HG02852 (cell line): ENCODE measurements at regions not wholly inside any gene's neighbourhood (a gene's known extent, or its start where the extent isn't known, plus 50 kb on each side); places are given as distances from the start of the nearest gene placed in this dataset.

Experiments used
- ATAC-seq: cut with Tn5 transposase; IDR thresholded peaks from one replicate; pipeline ENCODE4 v1.9.1; 2021; ENCODE audit warnings: mild to moderate bottlenecking, moderate library complexity; ENCODE audit not compliant: unreplicated experiment

DNA sequence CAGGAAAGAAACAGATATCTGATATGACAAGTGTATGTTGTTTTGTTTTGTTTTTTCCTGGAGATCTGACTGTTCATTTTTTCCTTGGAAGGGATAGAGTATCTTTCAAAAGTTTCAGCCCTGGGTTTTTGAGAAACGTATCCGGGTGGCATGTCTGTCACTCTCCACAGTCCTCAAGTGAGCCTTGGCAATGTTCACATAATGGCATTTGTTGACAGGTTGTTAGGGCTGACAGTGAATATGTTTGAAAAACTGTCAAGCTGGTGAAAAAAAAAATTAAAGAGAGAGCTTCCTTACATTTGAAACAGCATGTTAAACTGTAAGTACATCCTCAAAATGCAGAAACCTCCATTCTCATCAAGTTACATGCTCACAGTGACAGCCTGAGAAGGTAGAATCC, 113.0 kb upstream of the DYNLRB2 start:
- no peak for ATAC-seq

- ATAC-seq, result no peak
Observed at GRCh38 chr16:80418517-80419355, 122.1 kb upstream of the DYNLRB2 start.

DNA sequence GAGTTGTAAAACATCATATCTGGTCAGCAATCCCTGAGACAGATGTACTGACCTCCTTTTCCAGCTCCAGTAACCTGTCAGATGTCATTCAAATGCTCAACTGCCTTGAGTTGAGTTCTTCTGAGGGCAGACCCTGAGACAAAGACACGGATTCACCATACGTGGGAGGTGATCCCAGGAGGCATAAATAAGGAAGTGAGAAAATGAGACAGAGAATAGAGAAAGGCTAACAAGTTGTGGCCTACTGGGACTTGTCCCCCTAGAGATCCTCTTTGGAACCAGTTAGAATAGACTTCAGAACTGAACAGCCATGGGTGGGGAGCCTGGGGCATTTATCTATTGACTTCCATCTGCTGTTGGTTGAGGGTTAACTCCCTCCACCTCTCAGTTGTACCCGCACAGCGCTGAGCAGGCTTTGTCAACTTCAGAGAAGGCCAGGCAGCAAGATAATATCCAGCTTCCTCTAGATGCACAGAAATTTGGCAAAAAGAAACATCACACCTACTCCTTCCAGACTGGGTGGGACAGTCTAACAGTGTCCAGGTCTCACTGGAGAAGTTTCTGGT, 123.0 kb upstream of the DYNLRB2 start:
- ATAC-seq, result no peak

GRCh38 chr16:80408014-80408413, 132.8 kb upstream of the DYNLRB2 start:
- ATAC-seq, result no peak

- no peak for ATAC-seq
Observed at GRCh38 chr16:80407265-80407987, 133.4 kb upstream of the DYNLRB2 start.

- ATAC-seq, result no peak
Observed at GRCh38 chr16:80404847-80405246, 135.9 kb upstream of the DYNLRB2 start.

DNA sequence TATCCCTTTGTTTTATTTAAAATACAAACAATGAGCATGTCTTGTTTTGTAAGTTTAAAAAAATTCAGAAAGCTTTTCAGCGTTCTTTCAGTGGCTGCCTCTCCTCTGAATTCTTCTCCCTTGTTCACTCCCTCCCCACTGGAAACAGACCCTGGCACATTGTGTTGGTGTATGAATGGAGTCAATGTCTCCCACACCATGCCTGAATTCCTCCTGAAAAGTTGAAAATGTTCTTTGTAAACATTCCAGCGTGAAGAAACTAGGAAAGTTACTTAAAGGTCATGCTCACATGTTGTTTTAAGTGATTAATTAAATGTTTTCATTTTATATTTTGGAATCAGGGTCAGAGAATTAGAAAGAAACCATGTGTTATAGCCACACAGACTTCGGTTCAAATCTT, 136.9 kb upstream of the DYNLRB2 start:
- no peak for ATAC-seq

GRCh38 chr16:80390871-80391489, 149.8 kb upstream of the DYNLRB2 start:
- ATAC-seq, result no peak

GRCh38 chr16:80390046-80390445, 150.7 kb upstream of the DYNLRB2 start:
- ATAC-seq, result no peak

DNA sequence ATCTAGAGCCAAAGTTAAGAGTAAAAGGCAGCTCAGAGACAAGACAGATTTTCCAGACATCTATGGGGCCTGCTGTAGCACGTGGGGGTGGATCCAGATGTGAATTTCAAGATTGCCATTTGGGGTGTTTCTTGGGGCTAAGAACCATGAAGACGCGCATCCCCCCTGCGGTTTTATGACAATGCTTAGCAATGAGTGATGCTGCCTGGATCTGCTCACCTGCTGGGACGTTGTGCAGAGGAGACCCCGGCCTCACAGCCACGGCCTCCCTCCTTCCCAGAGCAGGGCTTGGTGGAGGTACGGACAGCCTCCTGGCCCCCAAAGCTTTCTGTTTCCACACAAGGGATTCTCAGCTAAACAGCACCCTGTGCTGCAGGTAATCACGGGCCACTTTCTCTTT, 151.5 kb upstream of the DYNLRB2 start:
- no peak for ATAC-seq

GRCh38 chr16:80387318-80387921, 153.4 kb upstream of the DYNLRB2 start:
- no peak for ATAC-seq

DNA sequence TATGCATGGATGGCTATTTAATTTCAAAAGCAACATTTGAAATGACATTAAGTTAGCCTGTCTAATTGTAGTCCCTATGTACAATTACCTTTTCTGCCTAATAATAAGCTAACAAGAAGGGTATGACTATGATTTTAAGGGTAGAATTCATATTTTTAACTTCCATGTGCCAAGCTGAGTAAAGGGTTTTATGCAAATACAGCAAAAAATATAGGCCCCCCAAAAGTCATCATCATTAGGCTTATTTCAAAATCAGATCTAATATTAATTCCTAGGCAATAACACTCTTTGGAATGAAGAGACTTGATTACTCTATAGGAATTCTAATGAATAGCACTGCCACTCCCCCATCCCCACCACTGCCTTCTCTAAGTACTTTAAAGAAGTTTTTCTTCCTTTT, 155.9 kb upstream of the DYNLRB2 start:
- ATAC-seq, result no peak

DNA sequence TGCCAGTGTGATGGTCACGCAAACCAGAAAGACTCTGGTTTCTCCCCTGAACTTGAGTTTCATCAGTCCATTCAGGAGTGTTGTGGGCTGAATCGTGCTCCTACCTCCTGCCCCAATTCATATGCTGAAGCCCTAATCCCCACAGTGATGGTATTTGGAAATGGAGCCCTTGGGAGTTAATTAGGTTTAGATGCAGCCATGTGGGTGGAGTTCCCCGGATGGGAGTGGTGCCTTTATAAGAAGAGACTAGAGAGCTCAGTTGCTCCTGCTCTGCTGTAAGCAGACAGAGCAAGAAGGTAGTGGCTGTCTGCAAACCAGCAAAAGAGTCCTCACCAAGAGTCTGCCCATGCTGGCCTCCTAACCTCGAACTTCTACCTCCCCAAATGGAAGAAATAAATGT, 160.3 kb upstream of the DYNLRB2 start:
- ATAC-seq, result no peak

DNA sequence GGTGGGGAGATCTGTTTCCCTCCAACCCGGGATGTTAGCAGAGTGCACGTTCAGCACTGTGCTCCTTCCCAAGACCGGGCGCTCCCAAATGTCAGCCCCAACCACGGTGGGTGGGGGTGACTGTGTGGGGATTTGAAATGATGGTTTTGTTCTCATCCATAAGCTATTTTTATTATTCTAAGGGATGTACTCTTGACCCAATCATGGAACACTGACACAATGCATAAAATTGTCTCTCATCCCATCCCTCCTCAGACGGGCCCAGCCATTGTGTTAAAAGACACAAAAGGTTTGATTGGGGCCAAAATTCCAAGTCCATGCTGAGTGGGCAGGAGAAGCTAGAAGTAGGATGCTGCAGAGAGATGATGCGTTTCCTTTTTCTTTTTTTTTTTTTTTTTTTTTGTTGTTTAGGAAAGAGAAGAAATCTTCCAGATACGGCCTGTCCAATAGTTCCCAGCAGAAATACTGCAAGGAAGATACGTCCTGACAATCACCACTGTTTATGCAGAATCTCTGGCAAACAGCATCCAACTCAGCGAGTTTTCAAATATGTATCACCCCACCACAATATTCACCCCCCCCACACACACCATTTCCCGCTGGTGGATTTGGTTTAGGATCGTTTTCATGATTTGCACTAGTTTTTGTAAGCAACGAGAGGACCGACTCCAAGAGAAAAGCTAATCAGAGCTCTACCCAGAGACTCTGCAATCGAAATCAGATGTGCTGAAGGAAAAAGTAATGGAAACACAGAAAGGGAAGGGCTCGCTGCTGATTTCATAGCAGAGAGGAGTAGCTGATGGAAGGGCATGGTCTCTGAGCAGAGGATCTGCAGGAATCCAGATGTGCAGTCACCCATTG, 163.5 kb upstream of the DYNLRB2 start:
- no peak for ATAC-seq

DNA sequence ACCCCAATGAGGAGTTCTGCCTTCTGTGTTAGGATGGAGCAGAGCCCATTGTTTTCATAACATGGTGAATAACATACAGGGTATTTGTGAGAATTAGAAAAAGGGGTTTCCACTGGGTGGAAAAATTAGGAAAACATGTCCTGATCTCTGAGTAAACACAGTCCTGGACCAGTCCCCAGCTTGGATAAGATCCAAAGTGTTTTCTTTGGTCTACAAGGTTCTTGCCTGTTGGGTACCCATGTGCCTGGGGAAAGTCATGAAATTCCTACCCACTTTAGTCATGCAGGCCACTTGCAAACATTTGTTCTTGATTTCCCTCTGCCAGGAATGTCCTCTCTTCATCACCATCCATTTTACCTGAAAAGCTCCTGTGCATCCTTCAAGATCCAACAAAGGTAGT, 164.8 kb upstream of the DYNLRB2 start:
- no peak for ATAC-seq

GRCh38 chr16:80375513-80375912, 165.3 kb upstream of the DYNLRB2 start:
- no peak for ATAC-seq

DNA sequence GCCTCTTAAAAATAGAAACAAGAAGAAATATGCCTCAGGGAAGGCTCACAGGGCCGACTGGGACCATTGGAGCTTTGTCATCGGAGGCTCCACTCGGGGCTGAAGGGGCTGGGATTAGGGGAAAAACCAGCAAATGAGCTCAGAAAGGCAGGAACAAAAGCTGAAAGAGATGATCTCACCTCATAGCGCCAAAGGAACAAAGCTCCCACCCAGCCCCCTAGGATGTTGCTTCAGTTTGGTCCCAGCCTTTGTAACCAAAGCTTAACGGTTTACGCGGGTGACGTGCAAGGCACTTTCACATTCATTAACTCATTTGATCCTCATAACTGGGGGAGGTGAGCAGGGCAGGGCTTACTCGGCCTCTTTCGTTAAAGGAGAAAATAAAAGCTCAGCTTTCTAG, 168.5 kb upstream of the DYNLRB2 start:
- ATAC-seq, result no peak

GRCh38 chr16:80369138-80369958, 171.4 kb upstream of the DYNLRB2 start:
- ATAC-seq, result no peak

- no peak for ATAC-seq
Observed at GRCh38 chr16:80367037-80367658, 173.6 kb upstream of the DYNLRB2 start.
